ENCODE measurements at regions not wholly inside any gene's neighbourhood (a gene's known extent, or its start where the extent isn't known, plus 50 kb on each side); places are given as distances from the start of the nearest gene placed in this dataset.
"Not testable (repeated sequence)": the region's sequence is repeated elsewhere in the genome, so short reads cannot be mapped to it uniquely, and the experiment has no call there.

- no peak for TF ChIP-seq CTCF (IDR thresholded peaks at IDR 0.05; ENCODE audit: partially characterized antibody, unreplicated experiment)
- no peak for DNase-seq
- Mint-ChIP-seq H3K4me1 (ENCODE audit: low read depth, unreplicated experiment) (peaks cover 22% of the 10 kb centered on the region), H3K4me3 (ENCODE audit: unreplicated experiment) (no peak overlapping the region), H3K27me3 (ENCODE audit: unreplicated experiment) (peaks cover 9% of the 10 kb centered on the region), H3K36me3 (ENCODE audit: unreplicated experiment) (no peaks in the 10 kb centered on the region), H3K9me3 (ENCODE audit: unreplicated experiment) (peaks cover 5% of the 10 kb centered on the region), H3K27ac (ENCODE audit: unreplicated experiment) (no peak overlapping the region)
These were observed 75.2 kb upstream of the MRI1 start for GRCh38 chr19:13689085-13689484.

GRCh38 chr19:13684021-13684420, 80.3 kb upstream of the MRI1 start:
- Mint-ChIP-seq H3K36me3 (ENCODE audit: unreplicated experiment) (peaks cover 8% of the 10 kb centered on the region), H3K27me3 (ENCODE audit: unreplicated experiment) (peaks cover 14% of the 10 kb centered on the region), H3K27ac (ENCODE audit: unreplicated experiment) (peak overlapping the region; percentile 48), H3K4me1 (ENCODE audit: low read depth, unreplicated experiment) (peaks cover 16% of the 10 kb centered on the region), H3K9me3 (ENCODE audit: unreplicated experiment) (peaks cover 15% of the 10 kb centered on the region), H3K4me3 (ENCODE audit: unreplicated experiment) (peak overlapping the region; percentile 5)
- TF ChIP-seq CTCF (IDR thresholded peaks at IDR 0.05; ENCODE audit: partially characterized antibody, unreplicated experiment) = no peak
- no peak for DNase-seq

GRCh38 chr19:13681509-13681908, 82.8 kb upstream of the MRI1 start:
- TF ChIP-seq CTCF (IDR thresholded peaks at IDR 0.05; ENCODE audit: partially characterized antibody, unreplicated experiment) = no peak
- Mint-ChIP-seq H3K27ac (ENCODE audit: unreplicated experiment) (no peak overlapping the region), H3K36me3 (ENCODE audit: unreplicated experiment) (peaks cover 13% of the 10 kb centered on the region)

GRCh38 chr19:13680708-13681360, 83.5 kb upstream of the MRI1 start:
- peaks cover 11% of the 10 kb centered on the region for H3K27me3 Mint-ChIP-seq (ENCODE audit: unreplicated experiment)
- H3K9me3 Mint-ChIP-seq (ENCODE audit: unreplicated experiment) = peaks cover 17% of the 10 kb centered on the region
- peaks cover 13% of the 10 kb centered on the region for H3K36me3 Mint-ChIP-seq (ENCODE audit: unreplicated experiment)
- peak overlapping the region; percentile 59 for H3K27ac Mint-ChIP-seq (ENCODE audit: unreplicated experiment)
- peak overlapping the region; percentile 30 for H3K4me3 Mint-ChIP-seq (ENCODE audit: unreplicated experiment)
- peaks cover 11% of the 10 kb centered on the region for H3K4me1 Mint-ChIP-seq (ENCODE audit: low read depth, unreplicated experiment)
- not testable (repeated sequence) for DNase-seq

More at GRCh38 chr19:13681509-13681908, 82.8 kb upstream of the MRI1 start:
- H3K4me3 Mint-ChIP-seq (ENCODE audit: unreplicated experiment) = no peak overlapping the region
- peaks cover 17% of the 10 kb centered on the region for H3K9me3 Mint-ChIP-seq (ENCODE audit: unreplicated experiment)
- H3K27me3 Mint-ChIP-seq (ENCODE audit: unreplicated experiment) = peaks cover 12% of the 10 kb centered on the region
- H3K4me1 Mint-ChIP-seq (ENCODE audit: low read depth, unreplicated experiment) = peaks cover 16% of the 10 kb centered on the region
- no peak for DNase-seq

GRCh38 chr19:13676967-13677366, 87.4 kb upstream of the MRI1 start:
- H3K4me3 Mint-ChIP-seq (ENCODE audit: unreplicated experiment); H3K9me3 Mint-ChIP-seq (ENCODE audit: unreplicated experiment); H3K27ac Mint-ChIP-seq (ENCODE audit: unreplicated experiment); H3K4me1 Mint-ChIP-seq (ENCODE audit: low read depth, unreplicated experiment); H3K27me3 Mint-ChIP-seq (ENCODE audit: unreplicated experiment); DNase-seq: not testable (repeated sequence)
- peaks cover 13% of the 10 kb centered on the region for H3K36me3 Mint-ChIP-seq (ENCODE audit: unreplicated experiment)

GRCh38 chr19:13672480-13673175, 91.7 kb upstream of the MRI1 start:
- not testable (repeated sequence) for H3K36me3 Mint-ChIP-seq (ENCODE audit: unreplicated experiment)

More at GRCh38 chr19:13672480-13673175, 91.7 kb upstream of the MRI1 start:
- not testable (repeated sequence) for H3K4me1 Mint-ChIP-seq (ENCODE audit: low read depth, unreplicated experiment); H3K4me3 Mint-ChIP-seq (ENCODE audit: unreplicated experiment); DNase-seq; H3K27me3 Mint-ChIP-seq (ENCODE audit: unreplicated experiment); H3K27ac Mint-ChIP-seq (ENCODE audit: unreplicated experiment); H3K9me3 Mint-ChIP-seq (ENCODE audit: unreplicated experiment)
